ENCODE measurements at regions not wholly inside any gene's neighbourhood (a gene's known extent, or its start where the extent isn't known, plus 50 kb on each side); places are given as distances from the start of the nearest gene placed in this dataset.

DNA sequence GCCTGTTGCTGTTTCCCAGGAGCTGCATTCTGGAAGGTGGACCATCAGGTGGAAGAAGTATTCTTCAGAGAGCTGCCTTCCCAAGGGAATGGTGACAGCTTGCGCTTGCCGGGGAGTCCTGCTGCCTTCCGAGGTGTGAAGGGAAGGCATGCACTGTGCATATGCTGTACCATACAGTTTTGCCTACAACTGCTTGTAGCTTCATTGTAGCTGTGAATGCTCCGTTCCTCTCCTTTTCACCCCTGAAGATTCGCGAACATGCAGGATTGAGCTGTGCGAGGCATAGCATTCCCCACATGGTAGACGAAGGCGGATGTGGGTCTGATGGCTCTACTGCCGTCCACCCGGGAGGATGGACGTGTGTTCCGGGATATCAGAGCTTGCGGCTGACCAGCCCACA lies 243.2 kb upstream of the TSHZ3 start:
- no peak for DNase-seq (ENCODE audit: low read depth in 3 of 3, low spot score in 2 of 3)

DNA sequence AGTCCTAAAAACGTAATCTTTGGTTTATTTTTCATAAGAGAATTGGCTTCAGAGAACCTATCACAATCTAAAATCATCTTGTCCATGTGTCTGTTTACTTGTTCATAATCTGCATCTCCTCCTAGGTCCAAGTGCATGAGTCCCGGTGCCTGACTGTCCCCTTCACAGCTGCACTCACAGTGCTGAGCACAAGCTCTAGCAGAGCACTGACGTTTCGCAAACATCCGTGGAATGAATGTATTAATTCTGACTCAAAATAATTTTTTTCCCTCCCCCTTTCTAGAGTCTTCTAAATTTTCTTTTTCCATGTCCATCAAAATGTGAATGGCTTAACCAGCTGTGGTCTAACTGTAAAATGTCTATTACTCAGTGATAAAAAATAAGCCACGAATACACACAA lies 245.5 kb upstream of the TSHZ3 start:
- DNase-seq (ENCODE audit: low read depth in 3 of 3, low spot score in 2 of 3): no peak

DNA sequence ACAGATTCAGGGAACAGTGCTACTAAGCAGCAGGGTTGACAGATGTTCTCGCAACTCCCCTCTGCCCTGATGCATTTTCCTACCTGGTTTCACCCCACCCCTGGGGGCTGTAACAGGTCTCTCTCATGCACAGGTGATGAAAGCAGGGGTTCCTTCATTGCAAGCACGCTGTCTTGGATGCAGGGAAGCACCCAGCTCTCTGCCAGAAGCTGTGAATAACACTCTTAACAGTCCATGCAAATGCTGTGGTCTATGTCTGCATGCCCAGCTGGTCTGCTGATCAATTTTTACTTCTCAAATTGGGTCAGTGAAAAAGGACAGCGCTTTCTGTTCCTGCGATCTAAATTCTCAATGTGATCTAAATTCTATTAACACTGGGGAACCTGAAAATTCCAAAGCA lies 246.3 kb upstream of the TSHZ3 start:
- no peak for DNase-seq (ENCODE audit: low read depth in 3 of 3, low spot score in 2 of 3)

DNA sequence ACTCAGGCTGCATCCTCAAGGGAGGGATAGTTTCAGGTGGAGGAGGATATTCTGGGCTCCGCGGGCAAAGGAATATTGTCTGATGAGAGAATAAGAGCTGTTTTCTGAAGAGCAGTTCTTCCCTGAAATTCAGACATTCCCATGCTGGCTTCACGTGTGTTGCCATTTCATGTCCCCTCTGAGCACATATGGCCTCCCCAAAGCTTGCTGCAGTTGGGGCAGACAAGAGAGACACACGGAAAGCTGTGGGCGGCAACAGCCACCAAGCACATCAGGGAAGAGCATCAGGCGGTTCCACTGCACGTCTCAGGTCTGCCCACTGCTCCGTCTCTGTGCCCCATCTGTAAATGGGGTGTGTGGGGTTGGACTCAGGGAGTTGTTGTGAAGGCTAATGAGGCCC lies 247.5 kb upstream of the TSHZ3 start:
- DNase-seq (ENCODE audit: low read depth in 3 of 3, low spot score in 2 of 3): no peak

DNA sequence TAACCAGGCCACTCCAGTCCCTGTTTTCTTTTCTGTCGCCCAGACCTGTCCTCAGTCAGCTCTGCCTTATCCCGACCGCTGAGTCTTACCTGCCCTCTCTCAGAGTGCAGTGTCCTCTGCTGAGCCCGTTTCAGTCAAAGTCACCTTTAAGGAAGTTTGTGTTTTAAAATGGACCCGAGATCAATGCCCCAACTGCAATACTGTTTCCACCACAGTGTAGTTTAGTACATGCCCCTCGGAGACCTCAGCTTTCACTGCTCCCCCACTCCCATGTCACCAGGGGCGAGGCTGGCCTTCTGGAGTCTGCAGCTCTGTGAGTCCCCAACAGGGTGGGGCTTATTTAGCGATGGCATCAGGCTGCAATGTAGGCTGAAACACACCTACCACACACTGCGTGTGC lies 248.4 kb upstream of the TSHZ3 start:
- no peak for DNase-seq (ENCODE audit: low read depth in 3 of 3, low spot score in 2 of 3)

DNA sequence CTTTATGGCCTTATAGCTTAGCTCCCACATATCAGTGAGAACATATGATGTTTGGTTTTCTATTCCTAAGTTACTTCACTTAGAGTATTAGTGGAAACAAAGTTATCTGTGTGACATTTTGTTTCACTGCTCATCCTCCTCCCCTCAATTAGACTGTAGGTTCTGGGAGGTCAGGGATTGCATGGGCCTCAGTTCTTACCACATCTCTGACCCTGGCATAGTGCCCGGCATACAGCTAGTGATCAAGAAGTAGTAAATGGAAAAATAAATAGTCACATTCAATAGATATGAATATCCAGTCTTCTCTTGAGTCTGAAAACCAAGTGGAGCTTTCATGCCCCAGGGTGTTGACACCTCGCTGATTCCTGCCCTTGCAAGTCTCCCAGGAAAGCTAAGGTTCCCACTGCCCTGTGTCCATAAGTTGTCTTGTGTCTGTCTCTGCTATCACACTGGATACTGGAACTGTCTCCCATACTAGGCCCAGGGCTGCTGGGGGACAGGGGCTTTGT lies 249.5 kb upstream of the TSHZ3 start:
- DNase-seq (ENCODE audit: low read depth in 3 of 3, low spot score in 2 of 3): no peak

DNA sequence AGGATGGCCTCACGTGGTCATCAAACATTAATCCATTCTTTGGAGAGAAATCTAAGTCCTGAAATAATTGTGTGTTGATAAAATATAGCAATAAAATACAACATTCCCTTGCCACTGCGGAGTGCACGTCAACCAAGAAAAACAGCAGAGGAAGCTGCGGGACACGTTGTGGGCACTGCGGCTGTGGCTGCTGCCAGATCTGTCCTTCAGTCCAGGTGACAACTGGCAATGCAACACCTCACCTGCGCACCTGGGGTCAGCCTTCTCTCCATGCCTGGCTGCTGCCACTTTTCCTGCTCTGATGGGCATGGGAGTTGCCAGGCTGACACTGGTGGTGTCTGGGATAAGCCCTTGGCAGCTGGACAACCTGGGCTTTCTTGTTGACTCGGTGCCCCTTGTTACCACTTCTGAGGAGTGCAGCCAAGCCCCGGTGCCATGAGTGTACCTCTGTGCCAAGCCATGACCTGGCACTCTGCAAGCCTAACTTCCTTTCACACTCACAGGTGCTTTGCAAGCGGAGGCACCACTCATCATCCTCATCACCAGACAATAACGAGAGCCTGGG lies 251.6 kb upstream of the TSHZ3 start:
- DNase-seq (ENCODE audit: low read depth in 3 of 3, low spot score in 2 of 3): no peak

DNA sequence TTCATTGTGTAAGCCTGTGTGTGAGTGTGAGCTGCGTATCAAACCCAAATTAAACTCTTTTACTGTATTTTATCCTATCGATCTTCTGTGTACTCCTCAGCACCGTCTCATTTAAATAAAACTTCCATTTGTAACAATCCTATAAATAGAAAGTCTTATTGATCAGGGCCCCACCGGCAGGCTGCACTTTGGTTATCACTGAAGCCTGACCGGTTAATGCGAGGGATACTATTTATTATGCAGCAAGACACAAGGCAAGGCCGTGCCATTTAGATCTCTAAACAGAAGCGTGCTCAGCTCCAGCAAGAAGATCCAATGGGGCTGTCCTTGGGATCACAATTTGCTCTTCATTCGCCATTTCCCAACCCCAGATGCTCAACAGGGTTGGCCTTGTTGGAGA lies 252.6 kb upstream of the TSHZ3 start:
- DNase-seq (ENCODE audit: low read depth in 3 of 3, low spot score in 2 of 3): no peak

DNA sequence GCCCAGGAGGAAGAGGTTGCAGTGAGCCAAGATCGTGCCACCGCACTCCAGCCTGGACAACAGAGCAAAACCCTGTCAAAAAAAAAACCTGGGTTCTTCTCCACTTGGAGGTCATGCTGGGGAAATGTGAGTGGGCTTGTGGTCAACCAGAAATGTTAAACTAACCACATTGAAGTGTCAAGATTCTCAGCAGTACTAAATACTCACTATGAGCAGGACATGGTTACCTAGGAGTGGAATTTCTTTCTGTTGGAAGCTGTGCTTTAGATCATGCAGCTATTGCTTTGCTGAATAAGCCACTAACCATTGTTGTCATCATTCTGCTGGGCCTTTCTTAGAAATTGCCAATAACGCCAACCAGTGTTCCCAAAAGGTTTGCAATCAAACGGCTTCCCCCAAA lies 253.3 kb upstream of the TSHZ3 start:
- DNase-seq (ENCODE audit: low read depth in 3 of 3, low spot score in 2 of 3): no peak

DNA sequence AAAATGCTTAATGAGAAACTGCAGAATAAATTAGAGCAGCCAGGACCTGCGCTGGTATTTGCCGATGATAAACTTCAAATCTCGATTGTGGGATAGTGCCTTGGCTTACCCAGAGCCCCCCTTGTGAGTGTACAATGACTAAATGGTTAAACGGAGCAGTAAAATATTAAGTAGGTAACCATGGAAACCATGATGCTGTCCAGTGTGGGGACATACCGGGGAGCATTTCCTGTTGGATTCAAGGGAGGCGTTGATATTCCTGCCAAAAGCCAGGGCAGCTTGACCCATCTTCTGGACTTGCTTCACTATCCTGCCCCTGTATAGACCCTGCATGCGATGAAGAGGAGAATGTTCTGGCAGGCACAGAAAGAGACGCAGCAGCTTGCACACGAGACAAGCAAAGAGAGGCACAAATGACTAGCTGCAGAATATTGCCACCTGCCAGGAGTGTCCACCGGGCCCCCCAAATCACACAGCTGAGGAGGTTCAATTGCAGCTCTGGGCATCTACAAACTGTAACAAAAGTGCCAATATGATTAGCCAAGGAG lies 255.3 kb upstream of the TSHZ3 start:
- DNase-seq (ENCODE audit: low read depth in 3 of 3, low spot score in 2 of 3): no peak

DNA sequence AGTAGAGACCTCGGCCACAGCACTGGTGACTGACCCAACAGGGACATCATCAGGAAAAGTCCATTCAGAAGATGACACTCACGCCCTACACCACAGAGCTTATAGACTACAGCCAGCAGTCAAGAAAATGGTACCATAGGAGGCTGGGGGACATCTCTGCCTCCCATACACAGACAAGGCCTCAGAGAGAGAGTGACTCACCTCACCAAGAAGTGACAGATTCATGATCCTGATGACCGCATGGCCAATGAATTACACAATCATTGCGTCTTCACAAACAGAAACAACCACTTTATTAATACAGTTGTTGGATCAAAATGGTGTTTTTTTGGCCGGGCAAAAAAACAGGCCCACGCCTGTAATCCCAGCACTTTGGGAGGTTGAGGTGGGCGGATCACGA lies 260.8 kb upstream of the TSHZ3 start:
- no peak for DNase-seq (ENCODE audit: low read depth in 3 of 3, low spot score in 2 of 3)

DNA sequence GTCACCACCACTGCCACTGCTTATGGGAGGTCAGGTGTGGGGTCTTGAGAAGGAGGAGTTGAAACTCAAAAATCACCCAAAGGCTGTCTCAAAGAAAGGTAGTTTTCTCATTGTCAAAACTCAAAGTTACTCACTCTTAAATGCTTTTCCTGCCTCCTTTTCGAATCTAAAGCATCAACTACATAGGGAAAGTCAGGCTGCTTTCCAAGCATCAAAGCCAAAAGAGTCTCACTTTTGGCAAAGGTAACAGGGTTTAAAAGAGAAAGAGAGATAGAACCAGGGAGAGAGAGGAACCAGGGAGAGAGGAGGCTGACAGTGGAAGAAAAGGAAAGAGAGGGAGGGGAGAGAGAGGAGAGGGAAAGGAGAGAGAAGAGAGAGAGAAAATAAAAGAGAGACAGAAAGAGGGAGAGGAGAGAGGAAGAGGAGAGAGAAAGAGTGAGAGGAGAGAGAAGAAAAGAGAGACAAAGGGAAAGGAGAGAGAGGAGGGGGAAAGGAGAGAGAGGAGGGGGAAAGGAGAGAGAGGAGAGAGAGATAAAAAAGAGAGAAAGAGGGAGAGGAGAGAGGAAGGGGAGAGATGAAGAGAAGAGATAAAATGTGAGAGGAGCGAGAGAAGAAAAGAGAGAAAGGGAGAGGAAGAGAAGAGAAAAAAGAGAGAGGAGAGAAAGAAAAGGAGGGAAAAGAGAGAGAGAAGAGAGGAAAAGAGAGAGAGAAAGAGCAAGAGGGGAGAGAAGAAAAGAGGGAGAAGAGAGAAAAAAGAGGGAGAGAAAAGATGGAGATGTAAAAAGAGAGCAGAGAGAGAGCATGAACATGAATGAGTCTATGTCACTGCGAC lies 262.0 kb upstream of the TSHZ3 start:
- no peak for DNase-seq (ENCODE audit: low read depth in 3 of 3, low spot score in 2 of 3)

DNA sequence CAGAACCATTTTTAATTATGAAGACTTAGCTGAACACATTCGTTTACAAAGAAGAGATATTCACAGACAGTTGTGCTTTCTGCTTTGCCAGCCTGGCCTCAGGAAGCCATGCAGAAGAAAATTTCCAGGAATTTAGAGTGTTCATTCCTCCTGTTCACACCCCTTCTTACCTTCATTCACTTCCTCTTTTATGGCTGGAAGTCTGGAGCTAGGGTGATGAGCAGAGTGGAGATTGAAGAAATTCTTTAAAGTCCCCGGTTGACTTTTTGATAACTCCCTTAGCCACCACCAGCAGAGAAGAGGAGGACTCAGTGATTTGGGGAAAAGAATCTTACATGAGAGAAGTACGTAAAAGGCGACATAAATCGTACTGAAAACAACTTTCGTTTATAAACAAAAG lies 263.6 kb upstream of the TSHZ3 start:
- DNase-seq (ENCODE audit: low read depth in 3 of 3, low spot score in 2 of 3): no peak

DNA sequence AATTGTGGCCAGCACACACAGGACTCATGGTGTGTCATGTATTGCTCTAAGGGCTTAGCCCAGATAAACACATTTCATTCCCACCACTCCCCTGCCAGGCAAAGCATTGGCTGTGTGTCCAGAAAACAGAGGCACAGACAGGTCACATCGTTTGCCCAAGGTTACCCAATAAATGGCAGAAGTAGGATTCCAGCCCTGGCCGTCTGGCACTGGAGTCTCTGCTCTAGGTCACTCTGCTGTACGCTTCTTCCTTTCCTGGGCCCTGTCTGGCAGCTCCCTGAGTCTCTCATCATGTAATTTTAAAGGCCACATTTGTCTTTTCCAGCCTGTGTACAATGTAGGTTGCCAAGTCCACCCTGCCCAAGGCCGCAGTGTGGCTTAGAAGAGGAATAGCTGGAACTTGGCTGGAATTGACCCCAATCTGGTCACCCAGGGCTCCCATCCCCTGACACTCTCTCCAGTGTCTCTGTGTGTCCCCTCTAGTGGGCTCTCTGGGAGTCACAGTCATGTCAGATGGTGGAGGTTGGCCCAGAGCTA lies 264.5 kb upstream of the TSHZ3 start:
- no peak for DNase-seq (ENCODE audit: low read depth in 3 of 3, low spot score in 2 of 3)

DNA sequence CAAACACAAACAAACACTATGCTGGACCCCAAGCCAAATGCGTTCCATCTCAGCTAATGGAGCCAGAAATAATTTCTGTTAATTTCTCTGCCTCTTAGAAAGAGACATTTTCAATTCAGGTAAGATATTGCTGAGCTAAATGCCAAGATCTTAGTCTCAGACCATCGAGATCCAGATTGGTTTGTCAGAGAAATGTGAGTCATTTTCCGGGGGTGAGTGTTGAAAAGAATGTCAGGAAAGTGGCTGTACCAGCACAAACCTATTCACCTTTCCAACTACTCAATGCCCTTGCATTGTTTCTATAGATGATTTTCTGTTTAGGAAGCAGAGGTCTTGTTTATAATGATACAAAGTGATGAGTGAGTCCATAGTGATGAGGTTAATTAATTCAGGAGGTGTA lies 266.8 kb upstream of the TSHZ3 start:
- DNase-seq (ENCODE audit: low read depth in 3 of 3, low spot score in 2 of 3): no peak

DNA sequence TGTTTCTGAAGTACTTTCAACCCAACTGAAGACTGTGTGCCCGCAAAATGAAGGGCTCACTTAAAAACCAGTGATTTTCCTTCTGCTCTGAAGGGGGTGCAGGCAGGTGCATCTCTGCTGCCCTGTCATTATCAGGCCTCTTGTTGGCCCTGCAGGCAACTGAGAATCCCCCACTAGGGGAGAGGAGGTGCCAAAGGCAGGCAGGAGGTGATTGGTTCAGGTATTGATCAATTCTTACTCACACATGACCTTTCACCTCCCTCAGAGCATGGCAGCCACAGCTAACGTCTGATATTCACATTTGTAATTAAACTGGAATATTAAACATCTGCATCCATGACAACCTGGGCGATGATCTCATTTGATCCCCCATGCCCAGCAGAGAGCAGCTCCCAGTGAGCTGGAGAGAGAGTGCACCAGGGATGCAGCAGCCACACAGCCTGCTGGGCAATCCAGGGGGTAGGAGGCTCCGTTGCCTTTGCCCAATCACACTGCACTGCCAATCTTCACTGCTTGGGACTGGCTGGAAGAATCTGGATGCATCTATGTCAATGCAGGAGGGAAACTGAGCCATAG lies 267.9 kb upstream of the TSHZ3 start:
- DNase-seq (ENCODE audit: low read depth in 3 of 3, low spot score in 2 of 3): no peak

DNA sequence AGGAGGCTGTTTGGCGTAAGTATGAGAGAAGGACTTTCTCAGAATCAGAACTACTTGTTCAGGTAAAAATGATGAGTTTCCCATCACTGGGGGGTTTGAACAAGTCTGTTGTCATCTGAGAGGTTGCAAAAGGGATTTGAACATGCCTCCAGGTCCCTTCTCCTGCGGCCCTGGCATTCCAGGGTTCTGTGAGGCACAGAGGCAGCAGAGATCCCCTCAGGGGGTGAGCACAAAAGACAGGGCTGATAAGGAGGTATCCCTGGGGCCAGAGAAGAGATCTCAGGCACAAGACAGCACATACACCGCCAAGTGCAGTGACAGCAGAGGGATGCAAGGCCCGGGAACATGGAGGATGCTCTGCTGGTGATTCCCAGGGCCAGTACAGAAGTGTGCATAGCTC lies 275.8 kb upstream of the TSHZ3 start:
- DNase-seq (ENCODE audit: low read depth in 3 of 3, low spot score in 2 of 3): no peak

DNA sequence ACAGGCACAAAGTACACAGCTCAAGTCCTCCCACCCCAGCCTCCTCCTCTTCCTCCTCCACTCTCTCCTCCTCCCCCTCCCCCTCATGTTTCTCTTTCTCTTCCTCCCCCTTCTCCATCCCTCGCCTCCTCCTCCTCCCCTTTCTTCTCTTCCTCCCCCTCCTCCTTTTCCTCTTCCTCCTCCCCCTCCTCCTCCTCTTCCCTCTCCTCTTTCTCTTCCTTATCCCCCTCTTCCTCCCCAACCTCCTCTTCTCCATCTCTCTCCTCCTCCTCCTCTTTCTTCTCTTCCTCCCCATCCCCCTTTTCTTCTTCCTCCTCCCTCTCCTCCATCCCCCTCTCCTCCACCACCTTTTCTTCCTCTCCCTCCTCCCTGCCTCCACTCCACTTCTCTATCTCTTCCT lies 276.3 kb upstream of the TSHZ3 start:
- DNase-seq (ENCODE audit: low read depth in 3 of 3, low spot score in 2 of 3): no peak

DNA sequence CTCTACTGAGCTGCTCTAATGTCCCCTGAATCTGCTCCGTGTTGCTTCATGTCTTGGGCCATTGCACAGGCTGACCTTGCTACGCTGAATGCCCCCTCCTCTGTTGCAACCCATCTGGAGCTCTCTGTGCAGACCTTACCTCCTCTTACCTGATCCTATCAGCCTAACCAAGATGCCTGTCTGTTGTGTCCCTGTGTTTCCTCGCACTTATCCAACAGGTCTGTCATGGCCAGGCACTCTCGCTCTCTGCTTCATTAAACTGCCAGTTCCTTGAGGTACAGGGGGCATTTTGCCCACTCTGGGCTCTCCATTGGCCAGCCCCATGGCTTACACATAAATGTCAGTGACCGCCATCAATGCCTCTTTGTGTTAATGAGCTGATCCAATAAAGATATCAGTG lies 277.7 kb upstream of the TSHZ3 start:
- no peak for DNase-seq (ENCODE audit: low read depth in 3 of 3, low spot score in 2 of 3)

DNA sequence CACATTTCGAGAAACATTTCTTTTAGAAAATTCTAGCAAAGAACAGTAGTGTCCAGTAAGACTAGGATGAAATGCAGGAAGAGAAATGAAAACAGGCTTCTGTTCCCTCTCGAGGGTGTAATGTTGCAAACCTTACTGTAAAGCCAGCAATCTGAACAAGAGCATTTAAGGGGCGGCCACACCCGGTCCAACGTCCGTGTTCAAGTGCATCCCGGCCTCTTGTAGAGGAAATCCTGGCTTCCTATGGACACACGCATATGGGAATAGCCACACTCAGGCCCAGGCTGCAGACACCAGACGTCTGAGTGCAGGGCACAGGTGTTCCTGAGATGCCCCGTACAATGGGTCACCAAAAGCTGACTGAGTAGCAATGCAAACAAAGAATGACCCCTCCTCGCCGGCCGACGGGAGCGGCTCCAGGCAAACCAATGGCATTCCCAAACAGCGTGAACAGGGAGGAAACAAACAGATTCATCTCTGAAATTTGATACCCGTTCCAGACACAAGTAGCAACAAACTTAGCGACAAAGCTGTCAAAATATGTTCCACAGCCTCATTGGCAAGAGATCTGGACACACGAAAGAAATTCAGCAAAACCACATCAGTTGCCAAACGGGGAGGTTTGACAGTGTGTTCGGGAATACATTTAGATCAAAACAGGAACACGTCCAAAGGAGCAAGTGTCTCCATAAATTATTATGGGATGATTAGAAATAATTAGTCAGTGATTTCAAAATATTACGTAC lies 278.6 kb upstream of the TSHZ3 start:
- DNase-seq (ENCODE audit: low read depth in 3 of 3, low spot score in 2 of 3): peak in 1 of 3 donors; percentile 7
